Endothelial cell of umbilical vein (primary cell): ENCODE measurements at regions not wholly inside any gene's neighbourhood (a gene's known extent, or its start where the extent isn't known, plus 50 kb on each side); places are given as distances from the start of the nearest gene placed in this dataset.

Source experiments
- CTCF ChIP-seq, 2 donors: IDR thresholded peaks; 1 replicate in 1 of 2; 2 replicates in 1 of 2; pipeline ENCODE4 v1.5.1; 2011; ENCODE audit warnings: low read length in 2 of 2, mild to moderate bottlenecking in 2 of 2, moderate library complexity in 2 of 2, control low read depth in 1 of 2, inconsistent platforms in 1 of 2, low read depth in 1 of 2; ENCODE audit not compliant: insufficient read depth in 1 of 2; ENCODE audit errors: extremely low read depth in 1 of 2
- POLR2A ChIP-seq: IDR thresholded peaks from 2 replicates; pipeline ENCODE4 v1.6.1; 2012; ENCODE audit warnings: low read depth, mild to moderate bottlenecking, control low read depth, low read length
- TF ChIP-seq, protein P1 (sequence below): IDR thresholded peaks from 2 replicates; pipeline ENCODE4 v1.6.1; 2011; ENCODE audit not compliant: insufficient read depth, insufficient read length

GRCh38 chr7:85686401-85687181 lies 499.7 kb upstream of the SEMA3D start:
- TF ChIP-seq, protein P1, sequence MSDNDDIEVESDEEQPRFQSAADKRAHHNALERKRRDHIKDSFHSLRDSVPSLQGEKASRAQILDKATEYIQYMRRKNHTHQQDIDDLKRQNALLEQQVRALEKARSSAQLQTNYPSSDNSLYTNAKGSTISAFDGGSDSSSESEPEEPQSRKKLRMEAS = no peak
- no peak for TF ChIP-seq POLR2A
- no peak for TF ChIP-seq CTCF (IDR thresholded peaks at IDR 0.05; ENCODE audit: extremely low read depth in 1 of 2, insufficient read depth in 1 of 2, low read depth in 1 of 2, low read length in 2 of 2)
